ENCODE measurements at regions not wholly inside any gene's neighbourhood (a gene's known extent, or its start where the extent isn't known, plus 50 kb on each side); places are given as distances from the start of the nearest gene placed in this dataset.

- Histone ChIP-seq H3K4me3 (ENCODE audit: low read length) (no peak overlapping the region), H3K27me3 (ENCODE audit: control insufficient read depth, insufficient read depth, low read length) (no peaks in the 10 kb centered on the region), H3K9me3 (ENCODE audit: control insufficient read depth, insufficient read depth, low read length) (no peaks in the 10 kb centered on the region), H3K36me3 (ENCODE audit: control insufficient read depth, insufficient read depth, low read length) (no peaks in the 10 kb centered on the region), H3K4me1 (ENCODE audit: control insufficient read depth, insufficient read depth, low read length) (no peaks in the 10 kb centered on the region; the same call in 1 of the 2 replicates), H3K27ac (ENCODE audit: low read length) (no peak overlapping the region)
- no peak for DNase-seq (ENCODE audit: low read depth, low spot score)
- no CpG with 5 or more reads among the region's 10 CpGs for WGBS (ENCODE audit: insufficient coverage, insufficient read length)
These were observed 360.3 kb upstream of the MYT1L start for GRCh38 chr2:2691419-2691818.

- Histone ChIP-seq H3K9me3 (ENCODE audit: control insufficient read depth, insufficient read depth, low read length) (no peaks in the 10 kb centered on the region), H3K36me3 (ENCODE audit: control insufficient read depth, insufficient read depth, low read length) (no peaks in the 10 kb centered on the region), H3K4me1 (ENCODE audit: control insufficient read depth, insufficient read depth, low read length) (no peaks in the 10 kb centered on the region; the same call in 1 of the 2 replicates), H3K27ac (ENCODE audit: low read length) (no peak overlapping the region), H3K4me3 (ENCODE audit: low read length) (no peak overlapping the region), H3K27me3 (ENCODE audit: control insufficient read depth, insufficient read depth, low read length) (no peaks in the 10 kb centered on the region)
- DNase-seq (ENCODE audit: low read depth, low spot score): no peak
- WGBS (ENCODE audit: insufficient coverage, insufficient read length): no CpG with 5 or more reads among the region's 4 CpGs
These were observed 359.9 kb upstream of the MYT1L start for GRCh38 chr2:2690985-2691384.

GRCh38 chr2:2689306-2689705 is 358.2 kb upstream of the MYT1L start:
- no peaks in the 10 kb centered on the region for H3K9me3 ChIP-seq (ENCODE audit: control insufficient read depth, insufficient read depth, low read length)
- WGBS (ENCODE audit: insufficient coverage, insufficient read length): no CpG with 5 or more reads among the region's 12 CpGs

GRCh38 chr2:2688254-2688653 is 357.2 kb upstream of the MYT1L start:
- Histone ChIP-seq H3K4me3 (ENCODE audit: low read length) (no peak overlapping the region), H3K36me3 (ENCODE audit: control insufficient read depth, insufficient read depth, low read length) (no peaks in the 10 kb centered on the region), H3K9me3 (ENCODE audit: control insufficient read depth, insufficient read depth, low read length) (no peaks in the 10 kb centered on the region), H3K27me3 (ENCODE audit: control insufficient read depth, insufficient read depth, low read length) (no peaks in the 10 kb centered on the region), H3K27ac (ENCODE audit: low read length) (no peak overlapping the region), H3K4me1 (ENCODE audit: control insufficient read depth, insufficient read depth, low read length) (no peaks in the 10 kb centered on the region; the same call in 1 of the 2 replicates)
- WGBS (ENCODE audit: insufficient coverage, insufficient read length): no CpG with 5 or more reads among the region's 6 CpGs
- DNase-seq (ENCODE audit: low read depth, low spot score): no peak

More at GRCh38 chr2:2689306-2689705, 358.2 kb upstream of the MYT1L start:
- H3K27ac ChIP-seq (ENCODE audit: low read length): no peak overlapping the region
- H3K27me3 ChIP-seq (ENCODE audit: control insufficient read depth, insufficient read depth, low read length): no peaks in the 10 kb centered on the region
- no peak overlapping the region for H3K4me3 ChIP-seq (ENCODE audit: low read length)
- H3K4me1 ChIP-seq (ENCODE audit: control insufficient read depth, insufficient read depth, low read length): no peaks in the 10 kb centered on the region; the same call in 1 of the 2 replicates
- DNase-seq (ENCODE audit: low read depth, low spot score): no peak
- no peaks in the 10 kb centered on the region for H3K36me3 ChIP-seq (ENCODE audit: control insufficient read depth, insufficient read depth, low read length)

- Histone ChIP-seq H3K27me3 (ENCODE audit: control insufficient read depth, insufficient read depth, low read length) (no peaks in the 10 kb centered on the region), H3K27ac (ENCODE audit: low read length) (no peak overlapping the region), H3K4me1 (ENCODE audit: control insufficient read depth, insufficient read depth, low read length) (no peaks in the 10 kb centered on the region; the same call in 1 of the 2 replicates), H3K4me3 (ENCODE audit: low read length) (no peak overlapping the region), H3K36me3 (ENCODE audit: control insufficient read depth, insufficient read depth, low read length) (no peaks in the 10 kb centered on the region), H3K9me3 (ENCODE audit: control insufficient read depth, insufficient read depth, low read length) (no peaks in the 10 kb centered on the region)
- no peak for DNase-seq (ENCODE audit: low read depth, low spot score)
- WGBS (ENCODE audit: insufficient coverage, insufficient read length): no CpG with 5 or more reads among the region's 5 CpGs
These were observed 356.7 kb upstream of the MYT1L start for GRCh38 chr2:2687745-2688144.

GRCh38 chr2:2686222-2686621 is 355.1 kb upstream of the MYT1L start:
- peaks cover 7% of the 10 kb centered on the region for H3K4me1 ChIP-seq (ENCODE audit: control insufficient read depth, insufficient read depth, low read length)
- H3K9me3 ChIP-seq (ENCODE audit: control insufficient read depth, insufficient read depth, low read length): no peaks in the 10 kb centered on the region
- WGBS (ENCODE audit: insufficient coverage, insufficient read length): no CpG with 5 or more reads among the region's 9 CpGs
- DNase-seq (ENCODE audit: low read depth, low spot score): no peak
- H3K27ac ChIP-seq (ENCODE audit: low read length): no peak overlapping the region
- no peak overlapping the region for H3K4me3 ChIP-seq (ENCODE audit: low read length)
- no peaks in the 10 kb centered on the region for H3K36me3 ChIP-seq (ENCODE audit: control insufficient read depth, insufficient read depth, low read length)
- no peaks in the 10 kb centered on the region for H3K27me3 ChIP-seq (ENCODE audit: control insufficient read depth, insufficient read depth, low read length)

- no peak for DNase-seq (ENCODE audit: low read depth, low spot score)
- no CpG with 5 or more reads among the region's 9 CpGs for WGBS (ENCODE audit: insufficient coverage, insufficient read length)
- H3K27ac ChIP-seq (ENCODE audit: low read length): no peak overlapping the region
- H3K4me3 ChIP-seq (ENCODE audit: low read length): no peak overlapping the region
- H3K36me3 ChIP-seq (ENCODE audit: control insufficient read depth, insufficient read depth, low read length): no peaks in the 10 kb centered on the region
- no peaks in the 10 kb centered on the region for H3K9me3 ChIP-seq (ENCODE audit: control insufficient read depth, insufficient read depth, low read length)
- peaks cover 7% of the 10 kb centered on the region for H3K4me1 ChIP-seq (ENCODE audit: control insufficient read depth, insufficient read depth, low read length)
- no peaks in the 10 kb centered on the region for H3K27me3 ChIP-seq (ENCODE audit: control insufficient read depth, insufficient read depth, low read length)
These were observed 352.6 kb upstream of the MYT1L start for GRCh38 chr2:2683606-2684224.

GRCh38 chr2:2682700-2683342 is 351.7 kb upstream of the MYT1L start:
- no peaks in the 10 kb centered on the region for H3K36me3 ChIP-seq (ENCODE audit: control insufficient read depth, insufficient read depth, low read length)
- WGBS (ENCODE audit: insufficient coverage, insufficient read length): no CpG with 5 or more reads among the region's 17 CpGs
- peaks cover 7% of the 10 kb centered on the region for H3K4me1 ChIP-seq (ENCODE audit: control insufficient read depth, insufficient read depth, low read length)
- H3K27ac ChIP-seq (ENCODE audit: low read length): no peak overlapping the region
- no peaks in the 10 kb centered on the region for H3K27me3 ChIP-seq (ENCODE audit: control insufficient read depth, insufficient read depth, low read length)
- no peak overlapping the region for H3K4me3 ChIP-seq (ENCODE audit: low read length)
- no peak for DNase-seq (ENCODE audit: low read depth, low spot score)
- no peaks in the 10 kb centered on the region for H3K9me3 ChIP-seq (ENCODE audit: control insufficient read depth, insufficient read depth, low read length)

GRCh38 chr2:2681711-2682251 is 350.7 kb upstream of the MYT1L start:
- DNase-seq (ENCODE audit: low read depth, low spot score): no peak
- H3K27ac ChIP-seq (ENCODE audit: low read length): no peak overlapping the region
- no CpG with 5 or more reads among the region's 16 CpGs for WGBS (ENCODE audit: insufficient coverage, insufficient read length)

GRCh38 chr2:2681085-2681484 is 350.0 kb upstream of the MYT1L start:
- Histone ChIP-seq H3K27me3 (ENCODE audit: control insufficient read depth, insufficient read depth, low read length) (no peaks in the 10 kb centered on the region), H3K9me3 (ENCODE audit: control insufficient read depth, insufficient read depth, low read length) (no peaks in the 10 kb centered on the region), H3K4me3 (ENCODE audit: low read length) (no peak overlapping the region), H3K27ac (ENCODE audit: low read length) (no peak overlapping the region), H3K4me1 (ENCODE audit: control insufficient read depth, insufficient read depth, low read length) (peaks cover 7% of the 10 kb centered on the region), H3K36me3 (ENCODE audit: control insufficient read depth, insufficient read depth, low read length) (no peaks in the 10 kb centered on the region)
- DNase-seq (ENCODE audit: low read depth, low spot score): no peak
- WGBS (ENCODE audit: insufficient coverage, insufficient read length): no CpG with 5 or more reads among the region's 4 CpGs

More at GRCh38 chr2:2681711-2682251, 350.7 kb upstream of the MYT1L start:
- H3K27me3 ChIP-seq (ENCODE audit: control insufficient read depth, insufficient read depth, low read length): no peaks in the 10 kb centered on the region
- no peaks in the 10 kb centered on the region for H3K36me3 ChIP-seq (ENCODE audit: control insufficient read depth, insufficient read depth, low read length)
- no peaks in the 10 kb centered on the region for H3K9me3 ChIP-seq (ENCODE audit: control insufficient read depth, insufficient read depth, low read length)
- H3K4me3 ChIP-seq (ENCODE audit: low read length): no peak overlapping the region
- peaks cover 7% of the 10 kb centered on the region for H3K4me1 ChIP-seq (ENCODE audit: control insufficient read depth, insufficient read depth, low read length)

Measured in iPS DF 6.9 (cell line).